ENCODE measurements at regions not wholly inside any gene's neighbourhood (a gene's known extent, or its start where the extent isn't known, plus 50 kb on each side); places are given as distances from the start of the nearest gene placed in this dataset.

DNA sequence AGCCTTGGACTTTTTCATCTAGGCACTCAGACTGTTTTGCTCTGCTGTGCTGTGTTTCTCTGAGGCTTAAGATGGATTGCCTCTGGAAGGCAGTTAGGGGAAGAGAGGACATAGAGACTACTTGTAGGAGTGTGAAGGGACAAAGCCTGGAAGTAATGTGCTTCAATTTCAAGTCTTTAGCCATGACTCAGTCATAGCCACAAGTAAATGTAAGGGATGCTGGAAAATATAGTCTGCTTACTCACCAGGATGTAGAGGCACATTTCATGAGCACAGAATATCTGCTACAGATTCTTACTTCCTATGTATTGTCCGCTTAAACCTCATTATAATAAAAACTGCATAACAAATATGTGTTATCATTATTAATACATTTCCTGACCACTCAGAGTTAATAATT, 794.3 kb upstream of the NOVA1 start:
- TF ChIP-seq POLR2AphosphoS5 (IDR thresholded peaks at IDR 0.05; ENCODE audit: borderline replicate concordance, low read depth, low read length): no peak
- TF ChIP-seq EZH2 (IDR thresholded peaks at IDR 0.05): no peak
